HG03378 (cell line): ENCODE measurements at regions not wholly inside any gene's neighbourhood (a gene's known extent, or its start where the extent isn't known, plus 50 kb on each side); places are given as distances from the start of the nearest gene placed in this dataset.
"Not testable (repeated sequence)": the region's sequence is repeated elsewhere in the genome, so short reads cannot be mapped to it uniquely, and the experiment has no call there.

Source experiments
- ATAC-seq: cut with Tn5 transposase; IDR thresholded peaks from one replicate; pipeline ENCODE4 v1.9.1; 2021; ENCODE audit warnings: mild to moderate bottlenecking, moderate library complexity; ENCODE audit not compliant: unreplicated experiment

GRCh38 chr5:112570708-112571444, 151.8 kb upstream of the EPB41L4A start:
- no peak for ATAC-seq

- no peak for ATAC-seq
Measured at GRCh38 chr5:112573441-112573840, 154.4 kb upstream of the EPB41L4A start.

DNA sequence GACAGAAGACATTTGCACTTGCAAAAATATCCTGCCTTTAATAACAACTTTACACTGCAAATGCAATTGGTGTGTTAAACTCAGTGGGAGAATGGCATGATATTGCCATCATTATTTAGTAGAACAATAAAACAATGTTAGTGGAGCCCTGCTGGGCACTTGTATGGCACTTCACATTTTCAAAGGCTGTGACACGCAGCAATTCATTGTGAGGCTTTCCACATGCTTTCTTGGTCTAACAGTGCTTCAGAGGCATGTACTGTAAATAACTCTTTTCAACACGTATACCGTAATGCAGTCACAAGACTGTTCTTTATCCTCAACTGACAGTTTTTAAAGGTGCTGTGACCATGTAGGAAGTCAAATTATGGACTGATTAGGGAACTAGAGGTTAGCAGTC, 155.5 kb upstream of the EPB41L4A start:
- ATAC-seq = no peak

DNA sequence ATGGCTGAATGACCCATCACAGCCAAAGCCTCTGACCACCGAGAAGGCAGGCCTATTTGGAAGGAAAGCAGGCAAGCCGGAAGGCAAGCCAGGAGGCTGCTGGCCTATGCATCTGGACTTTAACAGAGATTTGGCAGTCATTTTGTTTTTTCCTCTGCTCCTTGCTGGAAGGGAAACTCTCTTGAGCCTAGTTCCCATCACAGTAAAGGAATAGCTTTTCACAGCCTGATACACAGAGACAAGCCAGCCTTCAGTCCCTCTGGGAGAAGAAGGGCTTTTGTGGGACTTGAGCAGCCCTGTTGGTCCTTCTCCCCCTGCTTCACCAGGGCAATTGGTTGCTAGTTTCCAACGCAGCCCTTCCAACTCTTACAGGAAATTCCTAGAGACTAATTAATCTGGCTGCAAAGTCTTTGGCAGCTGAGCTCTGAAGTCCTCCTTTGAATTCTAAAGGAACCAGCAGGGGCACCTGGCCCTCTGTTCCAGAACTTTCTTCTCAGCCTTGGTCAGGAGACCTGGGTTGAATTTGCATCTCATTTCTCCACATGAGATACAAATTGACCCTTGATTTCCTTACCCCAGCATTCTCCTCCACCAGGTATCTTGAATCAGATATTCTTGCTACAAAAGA, 157.3 kb upstream of the EPB41L4A start:
- no peak for ATAC-seq

GRCh38 chr5:112579599-112580170, 158.0 kb upstream of the APC start:
- ATAC-seq = no peak

- ATAC-seq = no peak
Measured at GRCh38 chr5:112581811-112582320, 155.8 kb upstream of the APC start.

DNA sequence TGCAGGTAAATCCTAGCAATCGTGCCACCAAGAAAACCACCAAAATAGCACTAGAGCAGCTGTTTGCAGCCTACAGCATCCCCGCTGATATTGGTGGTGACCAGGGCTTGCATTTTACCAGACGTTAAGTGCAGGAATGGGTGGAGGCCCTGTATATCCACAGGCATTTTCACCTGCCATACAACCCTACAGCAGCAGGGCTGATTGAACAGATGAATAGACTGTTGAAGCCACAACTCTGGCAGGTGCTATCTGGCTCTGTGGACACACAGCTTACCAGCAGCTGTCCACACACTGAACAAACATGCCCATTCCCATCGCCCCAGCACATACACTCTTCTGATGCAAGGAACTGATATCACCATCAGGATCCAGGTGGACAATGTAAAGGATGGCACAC, 154.5 kb upstream of the APC start:
- ATAC-seq = no peak

DNA sequence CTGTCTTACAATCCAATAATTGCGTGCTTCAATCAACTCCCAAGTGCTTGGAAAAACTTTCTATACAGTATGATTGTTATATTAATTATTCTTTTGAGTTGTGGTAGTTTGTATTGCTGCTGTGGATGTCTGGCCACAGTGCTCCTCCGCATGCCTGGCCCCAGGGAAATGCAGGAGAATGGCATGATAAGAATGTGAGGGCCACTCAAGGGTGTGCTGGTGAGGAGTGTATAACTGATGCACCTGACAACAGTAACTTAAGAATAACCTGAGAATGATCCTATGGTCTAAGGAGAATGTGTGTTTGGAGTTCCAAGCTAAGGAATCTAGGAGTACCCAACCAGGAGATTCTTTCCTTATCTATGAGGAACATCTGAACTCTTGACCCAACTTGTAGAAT, 152.9 kb upstream of the APC start:
- ATAC-seq = no peak

DNA sequence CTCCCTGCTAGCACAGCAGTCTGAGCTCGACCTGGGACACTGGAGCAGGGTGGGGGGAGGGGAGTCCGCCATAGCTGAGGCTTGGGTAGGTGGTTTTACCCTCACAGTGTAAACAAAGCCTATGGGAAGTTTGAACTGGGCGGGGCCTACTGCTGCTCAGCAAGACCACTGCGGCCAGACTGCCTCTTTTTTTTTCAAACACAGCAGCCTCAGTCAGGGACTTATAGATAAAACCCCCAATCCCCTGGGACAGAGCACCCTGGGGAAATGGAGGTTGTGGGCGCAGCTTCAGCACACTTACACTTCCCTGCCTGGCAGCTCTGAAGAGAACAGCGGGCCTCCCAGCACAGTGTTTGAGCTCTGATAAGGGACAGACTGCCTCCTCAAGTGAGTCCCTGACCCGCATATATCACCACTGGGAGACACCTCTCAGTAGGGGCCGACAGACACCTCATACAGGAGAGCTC, 151.1 kb upstream of the APC start:
- peak; percentile 49 for ATAC-seq

- ATAC-seq = not testable (repeated sequence)
Measured at GRCh38 chr5:112590858-112591257, 146.8 kb upstream of the APC start.

DNA sequence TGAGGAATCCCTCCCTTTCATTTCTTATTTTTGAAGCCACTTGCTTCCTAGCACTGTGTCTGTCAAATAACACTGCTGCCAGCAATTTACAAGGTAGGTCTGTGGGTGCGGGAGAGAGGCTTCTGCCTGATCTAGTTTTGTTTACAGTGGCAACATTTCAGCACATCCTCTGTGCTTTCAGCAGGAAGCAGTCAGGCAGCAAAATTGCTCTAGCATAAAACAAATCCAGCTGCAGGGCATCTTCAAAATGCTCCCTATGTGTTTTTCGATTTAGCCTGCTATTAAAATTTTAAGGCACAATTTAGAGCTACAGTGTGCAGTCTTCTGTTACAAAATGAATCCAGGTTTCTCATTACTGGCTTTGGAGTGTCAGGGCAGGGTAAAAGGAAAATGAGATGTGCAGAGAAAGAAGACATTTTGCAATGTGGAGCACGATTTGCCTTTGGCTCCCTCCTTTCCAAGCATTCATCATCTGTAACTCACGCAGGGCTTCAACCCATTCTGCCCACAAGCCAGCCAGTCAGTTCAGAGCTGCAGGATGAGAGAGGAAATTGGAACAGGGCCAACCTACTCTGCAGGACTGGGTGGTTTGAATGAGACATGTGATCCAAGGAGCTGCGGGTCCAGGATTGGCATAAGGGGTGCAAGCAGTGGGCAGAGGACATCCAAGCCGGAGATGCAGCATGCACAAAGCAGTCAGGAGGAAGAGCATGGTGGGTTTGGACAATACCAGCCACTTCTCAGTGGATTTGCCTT, 143.4 kb upstream of the APC start:
- ATAC-seq = no peak

GRCh38 chr5:112594941-112595340, 142.7 kb upstream of the APC start:
- no peak for ATAC-seq

GRCh38 chr5:112597831-112598230, 139.9 kb upstream of the APC start:
- ATAC-seq = no peak

GRCh38 chr5:112600510-112600909, 137.2 kb upstream of the APC start:
- ATAC-seq = not testable (repeated sequence)

DNA sequence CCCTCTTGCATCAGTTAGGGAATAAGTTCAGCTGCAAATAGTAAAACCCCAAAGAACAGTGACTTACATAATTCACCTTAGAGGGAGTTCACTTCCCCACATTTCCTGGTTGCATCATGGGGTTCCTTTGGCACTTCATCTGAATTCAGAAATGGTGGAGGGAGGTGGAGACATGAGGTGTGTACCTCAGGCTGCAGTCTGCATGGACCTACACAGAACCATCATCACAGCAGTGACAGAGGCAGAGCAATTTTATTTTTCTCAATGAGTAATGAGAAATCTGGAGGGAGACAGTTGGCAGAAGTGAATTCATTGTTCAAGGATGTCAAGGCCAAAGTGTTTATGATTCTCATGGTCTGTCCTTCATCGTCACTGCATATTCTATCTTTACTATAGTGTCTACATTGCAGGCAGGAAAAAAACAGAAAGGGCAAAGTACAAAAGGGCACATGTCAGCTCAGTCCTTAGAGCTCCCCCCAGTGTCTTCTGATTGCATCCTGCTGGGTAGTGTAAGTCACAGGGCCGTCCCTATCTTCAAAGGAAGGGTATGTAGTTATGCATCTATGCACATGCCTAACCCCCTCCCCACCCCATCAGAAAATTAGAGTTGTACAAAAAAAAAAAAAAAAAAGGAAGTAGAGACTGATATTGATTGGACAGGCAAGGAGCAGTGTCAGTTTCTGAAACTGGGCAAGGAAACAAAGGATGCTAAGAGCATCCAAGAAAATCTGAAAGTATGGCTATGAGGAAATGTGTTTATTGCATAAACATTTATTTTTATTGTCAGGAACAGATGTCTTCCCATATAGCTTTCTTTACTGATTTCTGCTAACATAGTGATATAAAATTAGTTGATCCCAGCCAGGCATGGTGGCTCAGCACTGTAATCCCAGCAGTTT, 132.7 kb upstream of the APC start:
- ATAC-seq = peak; percentile 66

DNA sequence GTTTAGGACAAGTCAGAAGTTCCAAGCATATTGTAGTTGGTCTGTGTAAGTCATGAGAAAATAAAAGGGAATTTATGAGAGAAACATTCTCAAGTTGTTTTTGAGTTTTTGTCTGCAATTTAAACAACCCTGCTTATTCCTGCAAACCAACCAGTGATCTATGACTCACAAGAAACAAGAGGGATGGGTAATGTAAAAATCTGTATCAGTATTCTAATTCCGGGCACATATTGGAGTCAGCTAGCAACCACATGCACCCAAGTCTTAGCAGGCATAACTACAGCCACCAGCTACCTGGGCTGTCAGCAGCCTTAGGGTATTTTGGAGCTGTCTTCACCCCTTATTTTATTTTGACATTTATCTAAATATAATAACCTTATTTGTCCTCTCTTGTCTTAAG, 128.7 kb upstream of the APC start:
- no peak for ATAC-seq

- ATAC-seq = no peak
Measured at GRCh38 chr5:112612663-112613062, 125.0 kb upstream of the APC start.

DNA sequence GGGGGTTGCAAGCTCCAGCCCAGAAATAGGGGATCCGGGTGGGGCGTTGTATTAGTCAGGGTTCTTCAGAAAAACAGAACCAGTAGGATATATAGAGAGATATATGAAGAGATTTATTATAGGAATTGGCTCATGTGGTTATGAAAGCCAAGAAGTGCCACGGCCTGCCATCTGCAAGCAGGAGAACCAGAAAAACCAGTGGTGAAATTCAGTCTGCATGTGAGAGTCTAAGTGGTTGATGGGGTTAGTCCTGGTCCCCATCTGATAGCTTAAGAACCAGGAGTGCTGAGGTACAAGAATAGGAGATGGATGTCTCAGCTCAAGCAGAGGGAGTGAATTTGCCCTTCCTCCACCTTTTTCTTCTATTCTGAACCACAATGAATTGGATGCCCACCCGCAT, 123.4 kb upstream of the APC start:
- no peak for ATAC-seq

DNA sequence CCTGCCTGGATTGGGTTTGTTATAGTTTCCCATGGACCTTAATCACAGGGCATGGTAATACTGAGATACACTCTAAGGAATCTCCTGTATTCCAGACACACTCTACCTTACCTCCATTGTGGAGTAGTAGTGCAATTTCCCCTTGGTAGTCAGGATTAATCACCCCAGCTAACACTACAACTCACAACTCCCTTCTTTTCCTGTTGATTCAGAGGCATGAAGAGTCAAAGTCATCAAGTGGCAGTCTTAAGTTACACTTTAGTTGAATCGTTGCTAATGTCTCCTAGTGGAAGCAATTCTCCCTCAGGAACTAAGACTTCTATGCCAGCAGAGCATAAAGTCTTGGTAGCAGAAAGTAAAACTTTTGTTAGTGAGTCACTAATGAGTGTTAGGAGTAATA, 122.7 kb upstream of the APC start:
- ATAC-seq = no peak

DNA sequence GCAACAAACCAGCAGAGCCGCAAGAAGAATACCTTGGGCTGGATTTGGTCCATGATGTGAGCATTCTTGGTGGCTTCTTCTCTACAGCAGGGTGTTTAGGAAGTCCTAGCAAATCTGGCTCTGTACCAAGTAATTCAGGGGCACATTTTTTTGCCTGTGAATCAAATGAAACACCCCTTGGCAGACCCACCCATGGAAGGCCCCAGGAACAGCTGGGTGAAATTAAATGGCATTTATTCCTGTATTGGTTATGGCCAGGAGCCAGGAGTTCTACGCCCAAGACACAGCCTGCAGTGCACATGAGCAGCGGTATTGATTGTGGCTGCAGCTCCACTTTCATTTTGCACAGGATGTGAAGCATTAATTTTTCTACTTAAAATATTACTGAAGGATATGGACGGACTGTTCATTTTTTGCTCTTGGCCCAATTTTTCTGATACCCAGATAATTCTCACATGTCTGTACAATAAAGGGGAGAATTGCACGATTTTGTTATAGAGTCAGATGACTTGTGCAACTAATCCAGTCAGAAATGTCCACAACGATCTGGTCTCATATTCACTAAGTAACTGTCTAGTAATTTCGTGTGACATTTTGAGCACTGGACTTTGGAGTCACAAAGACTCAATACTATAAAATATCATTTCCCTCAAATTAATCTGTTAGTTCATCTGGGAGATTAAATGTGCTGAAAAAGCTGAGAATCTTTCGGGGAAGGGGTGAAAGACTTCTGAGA, 120.7 kb upstream of the APC start:
- no peak for ATAC-seq
